ENCODE measurements at regions not wholly inside any gene's neighbourhood (a gene's known extent, or its start where the extent isn't known, plus 50 kb on each side); places are given as distances from the start of the nearest gene placed in this dataset.

DNA sequence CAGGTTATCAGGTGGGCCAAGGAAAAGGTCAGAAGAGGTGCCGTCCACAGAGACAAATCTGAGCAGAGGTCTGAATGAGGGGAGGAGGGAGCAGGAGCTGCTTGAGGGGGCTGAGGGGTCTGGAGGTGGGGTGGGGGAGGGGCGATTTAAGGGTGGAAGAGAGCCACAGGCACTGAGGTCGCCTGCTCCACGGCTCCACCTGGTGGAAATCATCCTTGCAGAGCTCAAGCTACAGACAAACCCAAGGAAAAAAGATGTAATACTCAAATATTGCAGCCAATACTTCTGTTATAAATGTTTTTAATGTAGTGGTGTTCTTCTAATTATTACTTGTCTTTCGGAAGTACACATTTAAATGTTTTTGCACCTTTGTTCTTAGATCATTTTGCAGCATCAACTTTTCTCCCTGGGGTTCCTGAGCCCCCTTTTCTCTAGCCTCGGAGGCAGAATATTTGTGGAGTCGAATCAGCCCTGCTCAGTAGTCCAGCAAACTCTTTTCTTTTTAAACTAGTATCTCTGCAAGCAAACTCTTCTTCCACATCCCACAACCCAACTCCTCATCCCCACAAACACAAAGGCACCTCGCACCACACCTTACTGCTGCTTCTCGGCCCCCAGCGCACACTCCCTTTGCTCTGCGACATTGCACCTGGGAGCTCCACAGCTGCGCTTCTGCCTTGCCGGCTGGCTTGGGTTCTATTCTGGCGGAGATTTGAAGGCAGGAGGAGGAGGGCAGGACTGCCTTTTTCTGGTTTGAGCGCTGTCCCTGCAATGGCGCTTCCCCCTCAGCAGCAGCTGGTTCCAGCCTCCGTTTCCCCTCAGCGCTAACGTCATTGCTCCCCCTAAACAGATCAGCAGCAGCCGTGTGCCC is 51.0 kb upstream of the TFAP2A start:
- no peak for FAIRE-seq

More for the DNA sequence above, 51.0 kb upstream of the TFAP2A start:
- peak; percentile 68 for DNase-seq (ENCODE audit: low read depth)
- H3K4me3 ChIP-seq (ENCODE audit: low read depth, low read length): no peak overlapping the region
- no peaks in the 10 kb centered on the region for H3K27me3 ChIP-seq (ENCODE audit: control insufficient read depth, insufficient read depth, low read length)
- no peaks in the 10 kb centered on the region for H3K36me3 ChIP-seq (ENCODE audit: control insufficient read depth, insufficient read depth, low read length)
- peak; percentile 70 for TF ChIP-seq CTCF (IDR thresholded peaks at IDR 0.05; ENCODE audit: insufficient read depth, low read length, severe bottlenecking)

Data from bronchial epithelial cell (primary cell).